ENCODE measurements at regions not wholly inside any gene's neighbourhood (a gene's known extent, or its start where the extent isn't known, plus 50 kb on each side); places are given as distances from the start of the nearest gene placed in this dataset.

DNA sequence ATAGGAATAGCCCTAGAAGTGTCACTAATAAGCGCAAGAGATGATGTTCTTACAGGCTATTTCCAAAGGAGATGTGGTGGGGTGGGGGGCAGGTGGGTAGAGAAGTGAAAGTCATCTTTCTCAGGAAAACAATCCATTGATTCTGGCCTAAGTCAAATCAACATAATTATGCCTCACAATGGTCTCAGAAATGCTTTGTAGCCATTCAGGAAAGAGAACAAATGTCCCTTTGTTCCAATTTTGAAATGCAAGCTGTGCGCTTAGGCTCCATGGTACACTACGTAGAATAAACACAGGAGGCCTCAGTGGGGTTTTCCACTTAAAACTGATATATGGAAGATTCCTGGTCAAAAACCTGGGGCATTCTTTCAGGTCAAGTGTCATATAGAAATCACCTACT lies 529.9 kb upstream of the KLHL29 start:
- no peaks in the 10 kb centered on the region; the same call in 1 of the 2 replicates for H3K9me3 ChIP-seq (ENCODE audit: insufficient read depth, low read length)
- H3K79me2 ChIP-seq (ENCODE audit: insufficient read depth, low read length) = no peaks in the 10 kb centered on the region
- no peak overlapping the region for H3K9ac ChIP-seq (ENCODE audit: low read length)
- no peak overlapping the region for H3K4me3 ChIP-seq (ENCODE audit: insufficient read depth, low read length, poor library complexity, severe bottlenecking)
- H3K27ac ChIP-seq (ENCODE audit: low read depth, low read length) = no peak overlapping the region
- no peaks in the 10 kb centered on the region for H3K36me3 ChIP-seq (ENCODE audit: low read length)
- H3K4me2 ChIP-seq (ENCODE audit: low read depth, low read length, poor library complexity, severe bottlenecking) = no peak overlapping the region
- H3K9me2 ChIP-seq (replicated peaks; ENCODE audit: insufficient read depth, low read length) = no peaks in the 10 kb centered on the region
- no peaks in the 10 kb centered on the region for H3F3A ChIP-seq (ENCODE audit: insufficient read depth)
- H4K20me1 ChIP-seq (ENCODE audit: low read depth, low read length) = no peaks in the 10 kb centered on the region
- no peak overlapping the region for H2AFZ ChIP-seq (ENCODE audit: low read depth, low read length, severe bottlenecking)
- TF ChIP-seq CTCF (IDR thresholded peaks at IDR 0.05; ENCODE audit: insufficient read depth, low read length, poor library complexity, severe bottlenecking) = no peak
- no peak for TF ChIP-seq EZH2phosphoT487 (conservative IDR thresholded peaks at IDR 0.05; ENCODE audit: low read length)
- H3K27me3 ChIP-seq (ENCODE audit: low read length) = no peaks in the 10 kb centered on the region

DNA sequence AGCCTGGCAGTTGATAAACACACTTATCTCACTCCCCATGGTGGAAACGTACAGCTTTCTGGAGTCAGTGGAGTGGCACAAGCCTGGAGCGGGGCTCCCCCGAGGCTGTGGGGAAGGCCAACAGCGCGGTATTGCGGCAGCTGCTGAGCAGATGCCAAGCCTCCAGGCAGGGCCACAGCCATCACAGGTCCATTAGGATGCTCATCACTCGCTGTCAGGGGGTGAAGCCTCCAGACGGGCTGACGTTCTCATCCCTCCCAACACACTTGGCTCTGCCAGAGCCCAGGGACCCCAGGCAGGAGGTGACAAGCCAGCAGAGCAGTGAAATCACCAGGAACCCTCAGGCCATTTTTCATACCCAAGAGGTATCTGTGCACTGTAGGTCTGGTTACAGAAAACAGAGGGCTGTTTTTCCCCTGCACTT lies 529.2 kb upstream of the KLHL29 start:
- Histone ChIP-seq H3K79me2 (ENCODE audit: insufficient read depth, low read length) (no peaks in the 10 kb centered on the region), H3K4me2 (ENCODE audit: low read depth, low read length, poor library complexity, severe bottlenecking) (no peak overlapping the region), H3K36me3 (ENCODE audit: low read length) (no peaks in the 10 kb centered on the region), H2AFZ (ENCODE audit: low read depth, low read length, severe bottlenecking) (no peak overlapping the region), H3K9me3 (ENCODE audit: insufficient read depth, low read length) (no peaks in the 10 kb centered on the region; the same call in 1 of the 2 replicates), H3K9me2 (replicated peaks; ENCODE audit: insufficient read depth, low read length) (no peaks in the 10 kb centered on the region), H3K4me3 (ENCODE audit: insufficient read depth, low read length, poor library complexity, severe bottlenecking) (no peak overlapping the region), H4K20me1 (ENCODE audit: low read depth, low read length) (no peaks in the 10 kb centered on the region), H3K27ac (ENCODE audit: low read depth, low read length) (no peak overlapping the region), H3K27me3 (ENCODE audit: low read length) (no peaks in the 10 kb centered on the region), H3F3A (ENCODE audit: insufficient read depth) (no peaks in the 10 kb centered on the region), H3K9ac (ENCODE audit: low read length) (no peak overlapping the region)
- no peak for TF ChIP-seq CTCF (IDR thresholded peaks at IDR 0.05; ENCODE audit: insufficient read depth, low read length, poor library complexity, severe bottlenecking)
- no peak for TF ChIP-seq EZH2phosphoT487 (conservative IDR thresholded peaks at IDR 0.05; ENCODE audit: low read length)

DNA sequence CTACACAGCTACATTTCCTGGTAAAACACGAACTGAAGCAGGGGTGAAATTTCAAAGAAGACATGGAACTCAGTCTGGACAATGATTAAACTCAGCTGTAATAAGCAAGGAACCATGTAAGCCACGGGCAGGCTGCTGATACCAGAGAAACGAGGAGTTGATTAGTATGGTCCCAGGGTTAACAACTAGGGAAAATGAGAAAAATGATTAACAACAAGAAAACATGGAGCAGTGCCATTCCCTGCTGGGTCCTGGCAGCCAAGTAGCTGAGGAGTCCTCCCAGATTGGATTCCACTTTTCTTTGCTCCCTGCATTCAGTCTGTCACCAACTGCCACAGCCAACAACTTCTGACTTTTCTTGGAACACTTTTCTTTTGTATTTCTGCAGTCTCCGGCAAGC lies 517.0 kb upstream of the KLHL29 start:
- Histone ChIP-seq H3K79me2 (ENCODE audit: insufficient read depth, low read length) (no peaks in the 10 kb centered on the region), H3K27ac (ENCODE audit: low read depth, low read length) (no peak overlapping the region), H3F3A (ENCODE audit: insufficient read depth) (no peaks in the 10 kb centered on the region), H4K20me1 (ENCODE audit: low read depth, low read length) (no peaks in the 10 kb centered on the region), H3K36me3 (ENCODE audit: low read length) (no peaks in the 10 kb centered on the region), H2AFZ (ENCODE audit: low read depth, low read length, severe bottlenecking) (no peak overlapping the region), H3K9me2 (replicated peaks; ENCODE audit: insufficient read depth, low read length) (no peaks in the 10 kb centered on the region), H3K27me3 (ENCODE audit: low read length) (no peaks in the 10 kb centered on the region), H3K9me3 (ENCODE audit: insufficient read depth, low read length) (no peaks in the 10 kb centered on the region), H3K4me3 (ENCODE audit: insufficient read depth, low read length, poor library complexity, severe bottlenecking) (no peak overlapping the region), H3K4me2 (ENCODE audit: low read depth, low read length, poor library complexity, severe bottlenecking) (no peak overlapping the region), H3K9ac (ENCODE audit: low read length) (no peak overlapping the region)
- TF ChIP-seq EZH2phosphoT487 (conservative IDR thresholded peaks at IDR 0.05; ENCODE audit: low read length) = no peak
- TF ChIP-seq CTCF (IDR thresholded peaks at IDR 0.05; ENCODE audit: insufficient read depth, low read length, poor library complexity, severe bottlenecking) = no peak
